ENCODE measurements at regions not wholly inside any gene's neighbourhood (a gene's known extent, or its start where the extent isn't known, plus 50 kb on each side); places are given as distances from the start of the nearest gene placed in this dataset.
"Not testable (repeated sequence)": the region's sequence is repeated elsewhere in the genome, so short reads cannot be mapped to it uniquely, and the experiment has no call there.

DNA sequence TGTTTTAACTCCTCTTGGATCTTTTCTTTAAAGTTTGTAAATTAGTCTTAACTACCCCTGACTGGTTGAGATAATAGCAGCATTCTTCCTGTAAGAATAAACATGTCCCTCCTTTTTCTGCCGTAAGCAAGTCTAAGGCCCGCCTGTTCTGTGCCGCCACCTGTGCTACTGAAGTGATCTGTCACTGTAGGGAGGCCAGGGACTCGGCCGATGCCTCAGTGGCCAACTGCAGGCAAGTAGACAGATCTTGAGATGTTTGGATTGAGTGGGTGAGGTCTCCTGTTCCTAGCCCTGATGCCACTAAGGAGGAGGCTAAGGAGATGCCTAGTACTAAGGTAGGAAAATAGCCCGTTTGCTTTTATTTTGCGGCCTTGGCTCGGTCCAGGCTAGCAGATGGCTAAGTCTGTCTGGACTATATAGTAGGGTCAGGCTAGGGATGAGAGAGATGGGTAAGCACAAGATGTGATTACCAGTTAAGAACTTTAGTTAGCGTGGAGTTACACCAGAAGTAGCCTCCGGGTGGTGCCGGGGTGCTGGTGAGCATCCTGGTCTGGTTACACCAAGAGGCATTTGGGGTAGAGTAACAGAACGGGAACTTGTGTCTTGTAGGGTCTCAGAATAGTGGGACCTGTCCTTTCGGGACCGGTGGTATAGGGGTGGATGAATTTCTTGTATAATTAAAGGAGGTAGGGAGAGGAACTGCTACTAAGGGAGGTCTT lies 584.2 kb downstream of the SUCLG1 start:
- DNase-seq, result no peak
- ATAC-seq, result no peak

DNA sequence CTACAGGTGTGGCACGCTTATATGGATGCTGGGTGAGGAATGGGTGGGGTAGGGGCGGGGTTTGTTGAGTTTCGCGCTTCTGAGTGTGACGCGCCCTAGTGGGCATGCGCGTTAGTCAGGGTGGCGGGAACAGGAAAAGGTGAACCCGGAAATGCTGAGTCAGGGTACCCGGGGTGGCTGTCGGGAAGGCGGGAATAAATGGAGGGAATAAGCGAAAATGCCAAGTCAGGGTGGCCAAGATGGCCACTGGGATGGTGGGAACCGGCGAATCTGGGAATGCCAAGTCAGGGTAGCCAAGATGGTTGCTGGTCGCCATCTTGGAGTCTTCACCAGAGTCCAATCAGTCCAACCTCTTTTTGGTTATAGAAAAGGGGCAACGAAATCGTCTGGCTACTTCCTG lies 585.0 kb downstream of the SUCLG1 start:
- DNase-seq, result no peak

DNA sequence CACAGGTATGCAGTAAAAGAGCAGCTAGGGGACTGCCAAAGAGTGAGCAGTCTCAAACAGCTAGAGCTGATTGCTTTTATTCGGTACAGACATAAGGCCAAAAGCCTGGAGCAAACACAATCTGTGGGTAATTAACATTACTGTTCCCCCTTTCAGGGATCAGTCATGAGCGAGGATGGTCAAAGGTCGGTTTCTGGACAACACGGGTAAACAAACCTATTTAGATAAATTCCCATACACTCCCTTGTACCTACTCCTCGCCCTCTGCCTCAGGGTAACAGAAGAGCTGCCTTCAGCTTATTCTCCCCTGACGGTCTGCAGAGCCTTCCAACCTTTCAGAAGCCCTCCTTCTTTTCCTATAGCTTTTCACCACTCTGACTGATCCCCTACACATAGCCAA lies 586.0 kb downstream of the SUCLG1 start:
- ATAC-seq (no peak), DNase-seq (no peak)

More for the DNA sequence above, 585.0 kb downstream of the SUCLG1 start:
- no peak for ATAC-seq

- no peak for ATAC-seq
- no peak for DNase-seq
Measured at GRCh38 chr2:83866211-83866610, 592.9 kb downstream of the SUCLG1 start.

DNA sequence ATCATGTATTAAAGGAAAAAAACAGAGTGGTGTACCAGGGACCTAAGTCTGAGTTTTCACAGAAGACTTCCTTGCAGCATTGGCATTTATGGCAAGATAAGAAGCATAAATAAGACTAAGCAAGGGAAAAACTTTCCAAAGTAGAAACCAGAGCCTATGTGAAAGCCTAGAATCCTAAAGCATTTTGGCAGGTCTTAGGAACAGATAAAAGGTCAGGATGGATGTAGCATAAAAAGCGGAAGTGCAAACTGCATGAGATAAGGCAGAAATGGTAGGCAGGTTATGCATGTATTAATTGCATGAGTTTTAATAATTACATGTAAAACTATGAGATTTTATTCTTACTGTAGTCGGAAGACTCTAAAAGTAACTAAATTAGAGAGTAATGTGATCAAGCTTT lies 596.5 kb downstream of the SUCLG1 start:
- DNase-seq (no peak), ATAC-seq (no peak)

- no peak for DNase-seq
- no peak for ATAC-seq
Measured at GRCh38 chr2:83860320-83860719, 598.8 kb downstream of the SUCLG1 start.

DNA sequence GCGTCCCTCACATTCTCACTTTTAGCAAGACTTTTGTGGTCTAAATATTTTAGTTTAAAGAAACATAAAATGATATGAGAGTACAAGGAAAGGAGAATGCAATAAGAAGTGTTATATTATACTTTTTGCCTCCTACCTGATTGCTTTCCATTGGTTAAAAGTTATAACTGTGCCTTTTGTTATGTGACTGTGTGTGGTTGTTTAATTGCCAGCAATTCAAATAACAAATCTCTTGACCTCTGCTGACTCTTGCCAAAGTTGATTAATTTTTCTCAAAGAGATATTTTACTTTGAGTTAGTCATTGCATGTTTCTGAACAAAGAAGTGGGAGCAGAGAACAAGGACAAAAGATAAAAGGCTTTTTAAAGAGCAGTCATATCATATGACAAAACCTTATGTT lies 599.5 kb downstream of the SUCLG1 start:
- DNase-seq (no peak), ATAC-seq (no peak)

GRCh38 chr2:83851066-83851465 lies 608.0 kb downstream of the SUCLG1 start:
- DNase-seq (no peak), ATAC-seq (no peak)

DNA sequence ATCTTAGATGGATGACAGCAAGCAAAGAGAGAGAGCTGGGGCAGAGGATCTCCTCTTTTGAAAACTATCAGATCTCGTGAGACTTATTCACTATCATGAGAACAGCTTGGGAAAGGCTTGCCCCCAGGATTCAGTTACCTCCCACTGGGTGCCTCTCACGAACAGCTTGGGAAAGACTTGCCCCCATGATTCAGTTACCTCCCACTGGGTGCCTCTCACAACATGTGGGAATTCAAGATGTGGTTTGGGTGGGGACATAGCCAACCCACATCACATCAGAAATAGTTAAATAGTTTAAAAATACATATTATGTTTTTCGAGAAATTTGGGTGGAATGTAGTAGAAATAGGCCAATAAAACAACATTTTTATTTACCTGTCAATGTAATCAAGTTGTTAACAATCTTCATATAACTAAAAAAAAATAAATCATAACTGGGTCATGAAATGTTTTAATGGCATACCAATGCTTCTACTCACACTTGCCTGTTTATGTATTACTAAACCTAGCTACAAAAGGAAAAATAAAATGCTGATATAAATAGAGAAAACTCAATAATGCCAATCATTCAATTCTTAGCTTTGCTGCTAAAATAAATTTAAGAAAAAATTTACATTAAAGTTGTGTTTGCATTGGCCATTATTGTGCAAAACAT lies 608.9 kb downstream of the SUCLG1 start:
- ATAC-seq, result no peak
- no peak for DNase-seq

GRCh38 chr2:83844490-83844889 lies 614.6 kb downstream of the SUCLG1 start:
- DNase-seq (no peak), ATAC-seq (no peak)

DNA sequence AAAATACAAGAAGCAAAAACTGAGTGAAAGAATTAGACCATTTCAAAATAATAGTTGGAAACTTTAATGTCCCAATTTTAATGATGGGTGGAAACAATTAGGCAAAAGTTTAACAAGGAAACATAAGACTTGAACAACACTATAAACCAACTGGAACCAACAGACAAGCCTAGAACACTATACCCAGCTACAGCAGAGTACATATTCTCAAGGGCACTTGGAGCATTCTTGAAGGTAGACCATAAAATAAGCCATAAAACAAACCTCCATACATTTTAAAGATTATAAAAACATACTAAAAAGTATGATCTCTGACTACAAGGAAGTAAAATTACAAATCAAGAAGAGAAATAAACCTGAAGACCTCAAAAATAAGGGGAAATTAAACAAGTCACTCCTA lies 616.7 kb downstream of the SUCLG1 start:
- DNase-seq, result no peak
- ATAC-seq, result no peak

- DNase-seq, result no peak
- ATAC-seq, result no peak
Measured at GRCh38 chr2:83837823-83838222, 621.3 kb downstream of the SUCLG1 start.

DNA sequence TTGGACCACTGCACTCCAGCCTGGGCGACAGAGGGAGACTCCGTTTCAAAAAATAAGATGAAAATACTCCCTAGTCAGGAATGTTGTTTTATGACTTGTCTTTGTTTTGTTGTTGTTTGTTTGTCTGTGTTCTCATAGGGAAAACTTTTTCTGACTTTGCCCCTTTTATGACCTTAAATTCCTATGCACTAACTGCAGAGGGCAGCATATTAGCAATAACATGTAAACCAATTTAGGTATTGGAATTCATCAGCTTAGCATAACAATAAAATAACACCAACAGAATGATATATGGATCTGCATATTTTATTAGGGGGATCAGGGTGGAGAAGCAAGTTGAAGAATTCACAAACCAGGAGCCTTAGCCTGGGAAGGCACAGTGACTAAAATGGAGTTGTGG lies 631.5 kb downstream of the SUCLG1 start:
- ATAC-seq (no peak), DNase-seq (no peak)

- no peak for DNase-seq
Measured at GRCh38 chr2:83826577-83826976, 632.5 kb downstream of the SUCLG1 start.

GRCh38 chr2:83823229-83823628 lies 635.9 kb downstream of the SUCLG1 start:
- no peak for DNase-seq
- no peak for ATAC-seq

More at GRCh38 chr2:83826577-83826976, 632.5 kb downstream of the SUCLG1 start:
- ATAC-seq, result no peak

DNA sequence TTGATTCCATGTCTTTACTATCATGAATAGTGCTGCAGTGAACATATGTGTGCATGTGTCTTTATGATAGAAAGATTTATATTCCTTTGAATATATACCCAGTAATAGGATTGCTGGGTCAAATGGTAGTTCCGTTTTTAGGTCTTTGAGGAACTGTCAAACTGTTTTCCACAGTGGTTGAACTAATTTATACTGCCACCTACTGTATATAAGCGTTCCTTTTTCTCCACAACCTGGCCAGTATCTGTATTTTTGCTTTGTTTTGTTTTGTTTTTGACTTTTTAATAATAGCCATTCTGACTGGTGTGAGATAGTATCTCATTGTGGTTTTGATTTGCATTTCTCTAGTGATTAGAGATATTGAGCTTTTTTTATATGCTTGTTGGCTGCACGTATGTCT lies 641.6 kb downstream of the SUCLG1 start:
- ATAC-seq (no peak), DNase-seq (no peak)

GRCh38 chr2:83808878-83809277 lies 650.2 kb downstream of the SUCLG1 start:
- no peak for ATAC-seq
- no peak for DNase-seq

GRCh38 chr2:83802604-83803003 lies 656.5 kb downstream of the SUCLG1 start:
- DNase-seq (no peak), ATAC-seq (no peak)

- DNase-seq, result no peak
- ATAC-seq, result no peak
Measured at GRCh38 chr2:83795777-83796176, 663.3 kb downstream of the SUCLG1 start.

DNA sequence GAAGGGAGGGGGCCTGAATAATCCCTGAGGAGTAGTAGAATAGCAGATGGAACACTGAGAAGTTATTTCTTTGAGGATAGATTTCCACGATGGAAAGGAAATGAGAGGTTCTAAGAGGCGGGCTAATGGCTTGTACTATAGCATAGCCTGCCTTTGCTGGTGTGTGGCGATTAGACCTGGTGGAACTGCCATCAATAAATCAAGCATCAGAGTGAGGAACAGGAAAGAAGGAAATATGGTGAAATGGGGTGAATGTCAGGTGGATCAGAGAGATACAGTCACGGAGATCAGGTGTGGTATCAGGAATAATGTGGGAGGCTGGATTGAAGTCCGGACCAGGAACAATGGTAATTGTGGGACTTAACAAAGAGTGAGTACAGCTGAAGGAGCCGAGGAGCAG lies 668.6 kb downstream of the SUCLG1 start:
- not testable (repeated sequence) for ATAC-seq, DNase-seq

- ATAC-seq, DNase-seq: not testable (repeated sequence)
Measured at GRCh38 chr2:83789674-83790073, 669.4 kb downstream of the SUCLG1 start.

- not testable (repeated sequence) for DNase-seq, ATAC-seq
Measured at GRCh38 chr2:83788938-83789566, 670.0 kb downstream of the SUCLG1 start.

- DNase-seq, result no peak
- ATAC-seq, result no peak
Measured at GRCh38 chr2:83787189-83787588, 671.9 kb downstream of the SUCLG1 start.

Measured in stimulated activated naive CD8-positive, alpha-beta T cell treated with anti-CD3 and anti-CD28 coated beads, Interleukin-15, Interleukin-2, amounts not matched to agents 100 U/mL and 50 U/mL, for 24 hours (primary cell).